ENCODE measurements at regions not wholly inside any gene's neighbourhood (a gene's known extent, or its start where the extent isn't known, plus 50 kb on each side); places are given as distances from the start of the nearest gene placed in this dataset.
"Not testable (repeated sequence)": the region's sequence is repeated elsewhere in the genome, so short reads cannot be mapped to it uniquely, and the experiment has no call there.

GRCh38 chr7:65796205-65796604, 76.7 kb upstream of the VKORC1L1 start:
- Histone ChIP-seq H3K27ac (no peak overlapping the region), H3F3A (ENCODE audit: insufficient read depth, low read depth) (no peaks in the 10 kb centered on the region), H3K36me3 (ENCODE audit: low read depth) (no peaks in the 10 kb centered on the region), H3K9me3 (ENCODE audit: insufficient read depth, low read depth) (no peaks in the 10 kb centered on the region), H3K4me1 (replicated peaks; ENCODE audit: insufficient read depth) (no peaks in the 10 kb centered on the region), H3K27me3 (ENCODE audit: insufficient read depth, low read depth) (no peaks in the 10 kb centered on the region), H4K20me1 (ENCODE audit: insufficient read depth) (no peaks in the 10 kb centered on the region), H3K9me2 (ENCODE audit: insufficient read depth) (no peaks in the 10 kb centered on the region), H2AFZ (no peak overlapping the region), H3K4me3 (no peak overlapping the region), H3K4me2 (no peak overlapping the region), H3K79me2 (ENCODE audit: low read depth) (no peaks in the 10 kb centered on the region)
- no peak for DNase-seq
- intact Hi-C loops (cut with micrococcal nuclease; ENCODE audit: unreplicated experiment): no loop called here
- TF ChIP-seq EZH2 (IDR thresholded peaks at IDR 0.05; ENCODE audit: low read depth) (no peak), CTCF (conservative IDR thresholded peaks at IDR 0.05) (no peak)
- ChIA-PET POLR2A (ENCODE audit: unreplicated experiment) (no interaction called here), CTCF (no interaction called here)
- no TSS peak for BruUV-seq (replicated peaks)

- H3K27me3 ChIP-seq (ENCODE audit: insufficient read depth, low read depth); H3K36me3 ChIP-seq (ENCODE audit: low read depth); CTCF ChIA-PET; intact Hi-C loops (cut with micrococcal nuclease; ENCODE audit: unreplicated experiment); H3K4me3 ChIP-seq; H3K79me2 ChIP-seq (ENCODE audit: low read depth); H2AFZ ChIP-seq; POLR2A ChIA-PET (ENCODE audit: unreplicated experiment); H3K9me3 ChIP-seq (ENCODE audit: insufficient read depth, low read depth); H4K20me1 ChIP-seq (ENCODE audit: insufficient read depth); DNase-seq; H3K27ac ChIP-seq; H3K9me2 ChIP-seq (ENCODE audit: insufficient read depth); H3K4me1 ChIP-seq (replicated peaks; ENCODE audit: insufficient read depth); H3K4me2 ChIP-seq; BruUV-seq (replicated peaks); H3F3A ChIP-seq (ENCODE audit: insufficient read depth, low read depth): not testable (repeated sequence)
These were observed 75.8 kb upstream of the VKORC1L1 start for GRCh38 chr7:65797086-65797485.

GRCh38 chr7:65797566-65797965, 75.3 kb upstream of the VKORC1L1 start:
- H3F3A ChIP-seq (ENCODE audit: insufficient read depth, low read depth); H3K4me3 ChIP-seq; POLR2A ChIA-PET (ENCODE audit: unreplicated experiment); CTCF ChIA-PET; H3K27ac ChIP-seq; intact Hi-C loops (cut with micrococcal nuclease; ENCODE audit: unreplicated experiment); H2AFZ ChIP-seq; DNase-seq; H4K20me1 ChIP-seq (ENCODE audit: insufficient read depth); H3K27me3 ChIP-seq (ENCODE audit: insufficient read depth, low read depth); H3K4me1 ChIP-seq (replicated peaks; ENCODE audit: insufficient read depth); H3K36me3 ChIP-seq (ENCODE audit: low read depth); BruUV-seq (replicated peaks); H3K9me2 ChIP-seq (ENCODE audit: insufficient read depth); H3K4me2 ChIP-seq; H3K9me3 ChIP-seq (ENCODE audit: insufficient read depth, low read depth); H3K79me2 ChIP-seq (ENCODE audit: low read depth): not testable (repeated sequence)

- ChIA-PET POLR2A (ENCODE audit: unreplicated experiment) (no interaction called here), CTCF (no interaction called here)
- Histone ChIP-seq H3F3A (ENCODE audit: insufficient read depth, low read depth) (no peaks in the 10 kb centered on the region), H3K36me3 (ENCODE audit: low read depth) (no peaks in the 10 kb centered on the region), H3K4me3 (no peak overlapping the region), H3K27ac (no peak overlapping the region), H3K27me3 (ENCODE audit: insufficient read depth, low read depth) (no peaks in the 10 kb centered on the region), H3K9me3 (ENCODE audit: insufficient read depth, low read depth) (no peaks in the 10 kb centered on the region), H3K4me2 (no peak overlapping the region), H3K9me2 (ENCODE audit: insufficient read depth) (no peaks in the 10 kb centered on the region), H3K79me2 (ENCODE audit: low read depth) (no peaks in the 10 kb centered on the region), H4K20me1 (ENCODE audit: insufficient read depth) (no peaks in the 10 kb centered on the region), H2AFZ (no peak overlapping the region), H3K4me1 (replicated peaks; ENCODE audit: insufficient read depth) (no peaks in the 10 kb centered on the region)
- TF ChIP-seq CTCF (conservative IDR thresholded peaks at IDR 0.05) (no peak), EZH2 (IDR thresholded peaks at IDR 0.05; ENCODE audit: low read depth) (no peak)
- no peak for DNase-seq
- no TSS peak for BruUV-seq (replicated peaks)
- intact Hi-C loops (cut with micrococcal nuclease; ENCODE audit: unreplicated experiment): no loop called here
These were observed 74.5 kb upstream of the VKORC1L1 start for GRCh38 chr7:65798111-65799075.

- H3K4me3 ChIP-seq; BruUV-seq (replicated peaks); H3K4me2 ChIP-seq; H3K27me3 ChIP-seq (ENCODE audit: insufficient read depth, low read depth); H3K9me3 ChIP-seq (ENCODE audit: insufficient read depth, low read depth); H3K27ac ChIP-seq; H3K9me2 ChIP-seq (ENCODE audit: insufficient read depth); intact Hi-C loops (cut with micrococcal nuclease; ENCODE audit: unreplicated experiment); H3K36me3 ChIP-seq (ENCODE audit: low read depth); H3K79me2 ChIP-seq (ENCODE audit: low read depth); CTCF ChIA-PET; DNase-seq; H2AFZ ChIP-seq; POLR2A ChIA-PET (ENCODE audit: unreplicated experiment); H3K4me1 ChIP-seq (replicated peaks; ENCODE audit: insufficient read depth); H4K20me1 ChIP-seq (ENCODE audit: insufficient read depth); H3F3A ChIP-seq (ENCODE audit: insufficient read depth, low read depth): not testable (repeated sequence)
These were observed 72.7 kb upstream of the VKORC1L1 start for GRCh38 chr7:65800191-65800590.

Measured in PC-9 (cell line).